ENCODE measurements at regions not wholly inside any gene's neighbourhood (a gene's known extent, or its start where the extent isn't known, plus 50 kb on each side); places are given as distances from the start of the nearest gene placed in this dataset.

DNA sequence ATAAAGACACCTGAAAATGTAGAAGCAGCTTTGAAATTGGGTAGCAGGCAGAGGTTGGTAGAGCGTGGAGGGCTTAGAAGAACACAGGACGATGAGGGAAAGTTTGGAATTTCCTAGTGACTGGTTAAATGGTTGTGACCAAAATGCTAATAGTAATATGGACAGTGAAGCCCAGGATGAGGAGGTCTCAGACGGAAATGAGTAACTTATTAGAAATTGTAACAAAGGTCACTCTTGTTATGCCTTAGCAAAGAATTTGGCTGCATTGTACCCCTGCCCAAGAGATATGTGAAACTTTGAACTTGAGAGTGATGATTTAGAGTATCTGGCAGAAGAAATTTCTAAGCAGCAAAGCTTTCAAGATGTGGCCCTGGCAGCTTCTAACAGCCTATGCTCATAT, 382.5 kb downstream of the KCNN2 start:
- no peaks in the 10 kb centered on the region for H3K27me3 ChIP-seq
- 75 to 100% methylated on average over 1 to 3 of the region's 3 CpGs for WGBS, 2 donors (ENCODE audit: low coverage in 1 of 2)
- TF ChIP-seq POLR2AphosphoS5 (IDR thresholded peaks at IDR 0.05) (no peak), POLR2A (IDR thresholded peaks at IDR 0.05) (no peak), EP300 (IDR thresholded peaks at IDR 0.05) (no peak)
- TF ChIP-seq, protein P1, sequence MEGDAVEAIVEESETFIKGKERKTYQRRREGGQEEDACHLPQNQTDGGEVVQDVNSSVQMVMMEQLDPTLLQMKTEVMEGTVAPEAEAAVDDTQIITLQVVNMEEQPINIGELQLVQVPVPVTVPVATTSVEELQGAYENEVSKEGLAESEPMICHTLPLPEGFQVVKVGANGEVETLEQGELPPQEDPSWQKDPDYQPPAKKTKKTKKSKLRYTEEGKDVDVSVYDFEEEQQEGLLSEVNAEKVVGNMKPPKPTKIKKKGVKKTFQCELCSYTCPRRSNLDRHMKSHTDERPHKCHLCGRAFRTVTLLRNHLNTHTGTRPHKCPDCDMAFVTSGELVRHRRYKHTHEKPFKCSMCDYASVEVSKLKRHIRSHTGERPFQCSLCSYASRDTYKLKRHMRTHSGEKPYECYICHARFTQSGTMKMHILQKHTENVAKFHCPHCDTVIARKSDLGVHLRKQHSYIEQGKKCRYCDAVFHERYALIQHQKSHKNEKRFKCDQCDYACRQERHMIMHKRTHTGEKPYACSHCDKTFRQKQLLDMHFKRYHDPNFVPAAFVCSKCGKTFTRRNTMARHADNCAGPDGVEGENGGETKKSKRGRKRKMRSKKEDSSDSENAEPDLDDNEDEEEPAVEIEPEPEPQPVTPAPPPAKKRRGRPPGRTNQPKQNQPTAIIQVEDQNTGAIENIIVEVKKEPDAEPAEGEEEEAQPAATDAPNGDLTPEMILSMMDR (IDR thresholded peaks at IDR 0.05) = no peak
- no peak overlapping the region for H3K27ac ChIP-seq
- no peaks in the 10 kb centered on the region for H3K36me3 ChIP-seq
- H3K9me3 ChIP-seq = no peaks in the 10 kb centered on the region
- ATAC-seq = no peak
- no peaks in the 10 kb centered on the region for H3K4me1 ChIP-seq
- H3K4me3 ChIP-seq = no peak overlapping the region

DNA sequence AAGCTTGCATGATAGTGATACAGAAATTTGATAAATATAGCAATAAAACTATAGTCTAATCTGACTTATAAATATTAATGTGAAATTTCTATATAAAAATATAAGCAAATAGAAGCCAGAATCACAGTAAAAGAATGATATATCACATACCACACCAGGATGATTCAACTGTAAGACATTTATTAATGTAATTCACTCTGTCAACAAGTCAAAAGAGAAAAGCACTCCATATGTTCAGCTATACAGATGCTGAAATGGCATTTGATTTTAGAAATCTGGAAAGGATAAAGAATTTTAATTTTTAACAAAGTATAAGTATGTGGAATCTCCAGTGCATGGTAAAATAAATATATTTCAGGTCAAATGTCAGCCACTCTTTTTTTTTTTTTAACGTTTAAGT, 372.4 kb downstream of the KCNN2 start:
- WGBS, 2 donors (ENCODE audit: low coverage in 1 of 2) = 44 to 50% methylated on average over 1 of the region's 1 CpG
- ATAC-seq = no peak
- peaks cover 0 to 18% (median 0%) of the 10 kb centered on the region in 3 donors for H3K9me3 ChIP-seq
- H3K4me3 ChIP-seq = no peak overlapping the region
- TF ChIP-seq POLR2AphosphoS5 (IDR thresholded peaks at IDR 0.05) (no peak), POLR2A (IDR thresholded peaks at IDR 0.05) (no peak), EP300 (IDR thresholded peaks at IDR 0.05) (no peak)
- TF ChIP-seq, protein P1 (IDR thresholded peaks at IDR 0.05) = no peak
- no peaks in the 10 kb centered on the region for H3K27me3 ChIP-seq
- no peaks in the 10 kb centered on the region for H3K36me3 ChIP-seq
- no peaks in the 10 kb centered on the region for H3K4me1 ChIP-seq
- H3K27ac ChIP-seq = no peak overlapping the region

DNA sequence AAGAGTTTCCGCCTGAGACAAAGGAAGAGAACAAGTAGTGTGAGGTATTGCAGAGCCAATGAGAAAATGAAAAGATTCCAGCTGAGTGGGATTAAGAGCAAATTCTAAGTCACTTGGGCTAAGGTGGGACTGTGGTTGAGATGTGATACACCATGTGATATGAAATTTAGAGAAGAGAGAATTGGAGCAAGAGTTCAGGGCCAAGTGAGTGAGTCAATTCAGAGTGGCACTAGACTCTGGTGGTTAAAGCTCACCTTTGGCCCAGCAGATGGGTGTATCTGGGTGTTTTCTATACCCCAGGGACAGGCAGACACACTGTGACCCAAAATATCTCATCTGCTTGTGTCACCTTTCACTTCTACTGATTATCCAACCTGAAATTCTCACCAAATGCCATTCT, 368.1 kb downstream of the KCNN2 start:
- Histone ChIP-seq H3K27me3 (no peaks in the 10 kb centered on the region), H3K27ac (no peak overlapping the region), H3K36me3 (no peaks in the 10 kb centered on the region), H3K4me3 (no peak overlapping the region), H3K4me1 (no peaks in the 10 kb centered on the region), H3K9me3 (peaks cover 0 to 7% (median 0%) of the 10 kb centered on the region in 3 donors)
- 83% methylated on average over 1 of the region's 1 CpG; no CpG with 5 or more reads in 1 of the 2 donors for WGBS, 2 donors (ENCODE audit: low coverage in 1 of 2)
- TF ChIP-seq POLR2AphosphoS5 (IDR thresholded peaks at IDR 0.05) (no peak), POLR2A (IDR thresholded peaks at IDR 0.05) (no peak), EP300 (IDR thresholded peaks at IDR 0.05) (no peak)
- TF ChIP-seq, protein P1 (IDR thresholded peaks at IDR 0.05) = no peak
- no peak for ATAC-seq

DNA sequence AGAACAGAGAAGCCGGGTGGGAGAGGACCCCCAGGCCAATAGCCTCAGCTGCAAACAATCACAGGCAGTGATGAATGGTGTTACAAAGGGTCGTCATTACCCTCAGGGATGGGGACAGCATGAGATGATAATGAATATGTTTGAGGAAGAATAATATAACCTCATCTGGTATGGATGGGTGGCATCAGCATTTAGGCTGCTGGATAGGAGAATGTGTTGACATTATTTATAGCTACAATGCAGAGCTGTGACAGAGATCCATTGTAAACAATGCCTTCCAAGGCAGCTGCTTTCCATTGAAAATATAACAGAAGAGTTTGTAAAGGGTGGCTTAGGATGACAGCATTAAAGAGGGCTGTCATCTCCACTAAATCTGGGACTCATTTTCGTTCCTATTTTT, 365.5 kb downstream of the KCNN2 start:
- WGBS, 2 donors (ENCODE audit: low coverage in 1 of 2) = 23 to 26% methylated on average over 3 of the region's 3 CpGs
- Histone ChIP-seq H3K4me1 (no peaks in the 10 kb centered on the region), H3K9me3 (peaks cover 0 to 6% (median 0%) of the 10 kb centered on the region in 3 donors), H3K27me3 (no peaks in the 10 kb centered on the region), H3K27ac (no peak overlapping the region), H3K36me3 (no peaks in the 10 kb centered on the region), H3K4me3 (no peak overlapping the region)
- no peak for ATAC-seq
- TF ChIP-seq POLR2AphosphoS5 (IDR thresholded peaks at IDR 0.05) = no peak
- no peak for TF ChIP-seq EP300 (IDR thresholded peaks at IDR 0.05)
- no peak for TF ChIP-seq POLR2A (IDR thresholded peaks at IDR 0.05)
- TF ChIP-seq, protein P1 (IDR thresholded peaks at IDR 0.05) = no peak

DNA sequence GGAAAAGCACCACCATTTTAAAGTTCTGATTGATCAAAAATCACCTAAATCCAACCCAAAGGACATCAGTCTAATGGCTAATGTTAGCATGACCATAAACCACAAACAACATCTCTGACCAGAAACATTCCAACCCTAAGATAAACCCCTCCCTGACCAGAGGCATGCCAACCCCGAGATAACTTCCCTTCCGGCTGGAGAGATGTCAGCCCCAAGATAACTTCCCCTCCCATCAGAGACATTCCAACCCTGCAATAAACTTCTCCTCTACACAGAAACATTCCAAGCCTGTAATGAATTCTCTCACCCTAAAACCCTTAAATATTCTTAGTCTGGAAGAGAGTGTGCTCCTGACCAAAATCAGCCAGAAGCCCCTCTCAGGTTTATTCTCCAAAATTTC, 364.3 kb downstream of the KCNN2 start:
- H3K36me3 ChIP-seq = no peaks in the 10 kb centered on the region
- H3K4me1 ChIP-seq = no peaks in the 10 kb centered on the region
- no peak overlapping the region for H3K4me3 ChIP-seq
- H3K27ac ChIP-seq = no peak overlapping the region
- TF ChIP-seq EP300 (IDR thresholded peaks at IDR 0.05) (no peak), POLR2A (IDR thresholded peaks at IDR 0.05) (no peak), POLR2AphosphoS5 (IDR thresholded peaks at IDR 0.05) (no peak)
- TF ChIP-seq, protein P1 (IDR thresholded peaks at IDR 0.05) = no peak
- no peak for ATAC-seq
- 58 to 67% methylated on average over 2 of the region's 2 CpGs for WGBS, 2 donors (ENCODE audit: low coverage in 1 of 2)
- peaks cover 0 to 6% (median 0%) of the 10 kb centered on the region in 3 donors for H3K9me3 ChIP-seq
- H3K27me3 ChIP-seq = no peaks in the 10 kb centered on the region
